GM19238 (cell line): ENCODE measurements at regions not wholly inside any gene's neighbourhood (a gene's known extent, or its start where the extent isn't known, plus 50 kb on each side); places are given as distances from the start of the nearest gene placed in this dataset.
"Not testable (repeated sequence)": the region's sequence is repeated elsewhere in the genome, so short reads cannot be mapped to it uniquely, and the experiment has no call there.

Experiments
- DNase-seq: peaks from one replicate; pipeline ENCODE4 v3.0.0; 2011; ENCODE audit warnings: low spot score; ENCODE audit not compliant: insufficient read length

DNA sequence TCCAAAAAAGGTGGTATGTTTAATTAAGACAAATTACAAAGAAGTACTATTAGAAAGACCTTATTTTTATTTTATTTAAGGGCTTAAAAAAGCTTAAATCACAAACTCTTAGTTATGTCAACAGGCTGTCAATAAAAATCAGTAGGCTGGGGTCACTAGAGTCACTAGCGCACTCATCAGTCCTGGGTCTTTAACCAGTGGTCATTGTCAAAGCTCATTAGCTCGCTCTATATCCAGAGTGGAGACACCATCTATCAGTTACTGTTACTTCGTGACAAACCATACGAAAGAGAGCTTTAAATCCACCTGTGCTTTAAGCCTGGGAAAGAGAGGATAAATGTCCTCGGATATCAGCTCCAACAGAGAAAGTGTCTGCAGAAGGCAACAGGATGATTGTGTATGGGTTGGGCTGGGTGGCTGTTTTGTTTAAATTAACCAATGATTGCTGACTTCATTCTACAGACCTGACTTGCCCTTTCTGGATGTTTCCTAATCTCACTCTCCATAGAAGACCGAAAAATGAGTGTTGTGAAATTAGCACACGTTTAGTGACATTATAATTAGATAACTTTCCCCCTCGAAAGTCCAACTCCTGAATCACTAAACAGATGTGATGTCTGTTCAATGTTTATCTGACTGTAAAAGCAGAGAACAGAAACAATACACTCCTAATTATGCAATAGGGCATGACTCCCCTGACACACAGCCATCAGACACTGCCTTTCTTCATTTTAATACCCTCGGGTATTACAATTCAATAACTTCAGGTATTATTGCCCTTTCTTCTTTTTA lies 123.6 kb upstream of the TNPO1 start:
- no peak for DNase-seq

DNA sequence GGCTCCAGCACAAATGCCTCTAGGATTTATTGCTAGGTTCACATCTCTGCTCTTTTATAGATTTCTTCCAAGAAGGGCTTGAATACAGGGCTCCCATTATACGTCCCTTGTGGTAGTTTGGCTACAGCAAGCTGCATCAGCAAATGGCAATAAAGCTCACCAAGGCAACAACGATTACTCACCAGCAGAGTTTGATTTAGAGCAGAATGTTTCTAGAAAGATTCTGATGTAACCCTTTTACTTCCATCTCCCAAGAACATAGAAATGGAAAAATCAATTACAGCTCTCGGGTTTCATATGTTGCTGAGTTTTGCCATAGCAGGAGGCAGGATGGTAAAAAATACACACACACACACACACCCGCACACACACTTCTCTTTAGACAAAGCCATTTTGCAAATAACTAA lies 124.2 kb upstream of the TNPO1 start:
- DNase-seq, result no peak

DNA sequence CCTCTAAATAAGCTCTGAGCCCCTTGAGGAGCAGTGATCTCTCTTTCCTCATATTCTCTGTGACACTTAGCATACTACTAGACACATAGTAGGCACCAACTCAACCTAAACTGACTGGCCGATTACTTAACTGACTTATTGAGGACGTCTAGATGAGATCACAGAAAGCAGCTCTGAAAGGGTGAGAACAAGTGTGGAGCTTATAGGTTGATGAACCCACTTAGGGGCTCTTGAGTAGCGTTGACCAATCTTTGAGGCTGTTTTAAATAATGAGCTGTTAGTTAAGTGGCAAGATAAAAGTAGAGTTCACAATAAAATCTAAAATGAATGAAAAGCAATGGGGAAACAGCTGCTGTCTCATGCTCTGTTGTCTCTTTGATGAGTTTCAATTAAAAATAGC lies 124.7 kb upstream of the TNPO1 start:
- no peak for DNase-seq

DNA sequence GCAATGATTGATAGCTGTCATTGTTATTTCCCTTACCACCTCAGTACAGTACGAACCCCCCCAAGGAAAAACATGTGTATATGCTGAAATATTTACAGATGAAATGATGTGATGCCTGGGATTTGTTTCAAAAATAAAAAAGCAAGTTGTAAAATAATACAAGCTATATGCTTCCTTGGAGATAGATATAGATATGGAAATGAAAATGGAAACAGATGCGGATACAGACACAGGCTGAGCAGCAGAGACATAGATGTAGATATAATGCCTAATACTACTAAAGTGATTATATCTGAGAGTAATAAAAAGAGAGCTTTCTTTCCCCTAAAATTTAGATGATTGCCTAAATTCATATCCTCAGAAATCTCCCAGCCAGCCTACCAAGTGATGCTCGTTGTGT lies 127.5 kb upstream of the TNPO1 start:
- no peak for DNase-seq

DNA sequence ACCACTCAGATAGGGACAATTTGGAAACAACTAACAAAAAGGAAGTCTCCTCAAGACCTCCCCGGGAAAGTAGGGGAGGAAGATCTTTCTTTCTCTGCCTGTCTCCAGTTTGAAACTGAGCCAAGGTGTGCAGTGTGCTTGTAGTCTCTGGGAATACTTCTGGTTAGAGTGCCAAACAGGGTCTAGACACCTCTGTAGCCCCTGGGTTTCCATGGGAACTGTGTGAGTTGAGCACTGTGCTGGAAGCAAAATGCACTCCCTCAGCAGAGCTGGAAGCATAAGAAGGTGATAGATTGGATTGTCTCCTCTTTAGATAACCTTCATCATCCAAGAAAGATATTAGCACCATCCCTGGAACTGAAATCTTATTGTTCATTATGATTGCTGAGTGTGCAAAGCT lies 129.2 kb upstream of the TNPO1 start:
- DNase-seq, result no peak

DNA sequence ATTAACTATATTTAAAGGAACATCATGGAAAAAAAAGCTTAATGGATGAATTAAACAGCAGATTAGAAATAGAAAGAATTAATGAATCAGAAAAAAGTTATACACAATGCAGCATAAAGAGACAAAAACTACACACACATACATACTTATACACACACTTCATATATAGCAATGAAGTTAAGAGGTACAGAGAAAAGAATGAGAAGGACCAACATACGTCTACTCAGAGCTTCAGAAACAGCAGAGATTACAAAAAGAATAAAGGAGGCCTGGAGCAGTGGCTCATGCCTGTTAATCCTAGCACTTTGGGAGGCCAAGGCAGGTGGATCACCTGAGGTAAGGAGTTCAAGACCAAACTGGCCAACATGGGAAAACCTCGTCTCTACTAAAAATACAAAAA lies 133.9 kb upstream of the TNPO1 start:
- DNase-seq, result no peak

DNA sequence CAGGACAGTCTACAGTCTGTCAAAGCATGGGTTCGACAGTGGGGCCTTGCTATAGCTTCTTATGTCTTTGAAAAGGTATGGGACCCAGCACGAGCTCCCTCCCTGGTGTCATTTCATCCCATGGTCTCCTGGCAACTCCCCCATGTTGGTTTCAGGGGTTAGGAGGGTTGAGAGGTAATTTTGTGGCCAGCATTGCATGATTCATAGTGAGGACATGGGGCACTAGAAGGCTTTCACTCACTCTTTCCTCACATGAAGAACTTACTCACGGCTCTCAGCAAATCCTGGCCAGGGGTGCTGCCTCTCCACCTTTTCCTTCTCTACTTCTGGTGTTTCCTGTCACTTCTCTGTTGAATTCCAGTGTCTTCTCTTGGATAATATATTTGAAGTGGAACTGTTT lies 134.7 kb upstream of the TNPO1 start:
- DNase-seq, result no peak

DNA sequence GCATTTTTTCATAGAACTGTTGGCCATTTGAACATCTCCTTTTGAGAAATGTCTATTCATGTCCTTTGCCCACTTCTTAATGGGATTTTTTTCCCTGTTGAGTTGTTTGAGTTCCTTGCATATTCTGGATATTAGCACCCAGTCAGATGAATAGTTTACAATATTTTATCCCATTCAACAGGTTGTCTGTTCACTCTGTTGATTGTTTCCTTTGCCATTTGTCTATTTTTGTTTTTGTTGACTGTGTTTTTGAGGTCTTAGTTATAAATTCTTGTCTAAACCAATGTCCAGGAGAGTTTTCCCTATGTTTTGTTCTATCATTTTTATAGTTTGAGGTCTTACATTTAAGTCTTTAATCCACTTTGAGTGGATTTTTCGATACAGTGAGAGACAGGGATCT lies 139.0 kb upstream of the TNPO1 start:
- no peak for DNase-seq

DNA sequence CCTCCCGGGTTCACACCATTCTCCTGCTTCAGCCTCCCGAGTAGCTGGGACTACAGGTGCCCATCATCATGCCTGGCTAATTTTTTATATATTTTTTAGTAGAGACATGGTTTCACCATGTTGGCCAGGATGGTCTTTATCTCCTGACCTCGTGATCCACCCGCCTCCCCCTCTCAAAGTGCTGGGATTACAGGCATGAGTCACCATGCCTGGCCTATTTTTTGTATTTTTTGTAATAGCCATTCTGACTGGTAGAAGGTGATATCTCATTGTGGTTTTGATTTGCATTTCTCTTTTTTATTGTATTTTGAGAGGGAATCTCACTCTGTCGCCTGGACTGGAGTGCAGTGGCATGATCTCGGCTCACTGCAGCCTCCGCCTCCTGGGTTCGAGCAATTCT lies 139.6 kb upstream of the TNPO1 start:
- not testable (repeated sequence) for DNase-seq

DNA sequence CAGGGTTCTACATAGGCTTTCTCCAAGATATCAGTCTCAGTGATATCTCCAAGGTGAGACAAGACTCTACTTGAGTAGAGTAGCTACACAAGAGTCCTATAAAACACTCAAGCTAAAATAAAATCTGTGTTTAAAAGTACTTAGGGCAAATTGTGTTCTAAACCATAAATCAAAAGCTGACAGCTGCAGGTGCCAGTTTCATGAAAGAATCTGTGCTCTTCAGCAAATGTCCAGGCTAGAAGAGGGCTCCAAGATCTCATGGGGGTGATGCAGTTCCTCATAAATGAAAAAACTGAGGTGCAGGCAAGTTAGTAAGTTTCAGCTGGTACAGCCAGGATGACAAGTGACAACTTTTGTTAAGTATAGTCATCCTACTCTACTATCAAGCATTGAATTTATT lies 142.8 kb upstream of the TNPO1 start:
- no peak for DNase-seq

DNA sequence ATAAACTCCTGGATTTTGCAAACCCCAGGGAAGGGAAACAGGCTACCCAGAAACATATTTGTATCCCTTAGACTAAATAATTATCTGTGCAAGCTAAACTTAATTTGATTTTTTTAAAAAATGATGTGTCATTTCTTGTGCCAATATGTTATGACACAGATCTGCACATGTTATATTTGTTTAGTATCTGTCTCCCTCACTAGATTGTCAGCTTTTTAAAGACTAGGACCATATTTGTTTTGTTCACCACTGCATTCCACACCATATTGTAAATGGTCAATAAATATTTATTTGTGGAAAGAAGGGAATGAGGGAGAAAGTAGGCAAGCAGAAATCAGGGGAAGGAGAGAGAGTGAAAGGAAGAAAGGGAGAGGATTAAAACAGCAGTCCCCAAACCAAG lies 143.3 kb upstream of the TNPO1 start:
- no peak for DNase-seq

DNA sequence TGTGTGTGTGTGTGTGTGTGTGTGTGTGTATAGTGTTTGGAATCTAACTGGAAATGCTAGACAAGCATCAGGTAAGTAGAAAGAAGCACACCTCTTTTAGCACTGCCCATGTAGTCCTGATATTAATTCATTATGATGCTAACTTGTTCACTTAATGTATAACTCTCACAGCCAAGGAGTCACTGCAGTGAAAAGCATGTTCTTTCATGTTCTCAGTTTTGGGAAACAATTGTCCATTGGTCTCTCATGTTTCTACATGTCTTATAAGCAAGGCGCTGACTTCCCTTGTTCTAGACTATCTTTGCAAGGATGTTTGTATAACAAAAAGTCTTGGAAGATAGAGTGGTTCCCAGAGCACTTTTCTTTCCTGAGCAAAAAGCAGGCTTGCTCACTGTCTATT lies 148.8 kb upstream of the TNPO1 start:
- no peak for DNase-seq

DNA sequence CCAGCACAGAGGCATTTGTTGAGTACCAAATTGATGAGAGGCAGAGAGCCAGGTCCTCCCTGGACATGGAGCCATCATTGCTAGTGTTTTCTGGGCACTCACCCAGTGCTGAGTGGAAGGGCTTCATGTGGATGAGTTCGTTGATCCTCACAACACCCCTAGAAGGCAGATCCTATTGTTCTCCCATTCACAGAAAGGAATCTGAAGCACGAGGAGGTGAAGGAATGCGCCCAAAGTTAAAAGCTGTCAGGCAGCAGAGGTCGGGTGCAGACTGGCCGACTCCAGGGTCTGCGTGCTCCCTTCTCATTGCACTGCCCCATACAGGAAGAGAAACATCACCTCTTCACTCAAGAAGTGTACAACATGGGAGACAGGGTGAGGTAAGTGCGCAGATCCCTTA lies 153.5 kb upstream of the TNPO1 start:
- DNase-seq, result no peak

DNA sequence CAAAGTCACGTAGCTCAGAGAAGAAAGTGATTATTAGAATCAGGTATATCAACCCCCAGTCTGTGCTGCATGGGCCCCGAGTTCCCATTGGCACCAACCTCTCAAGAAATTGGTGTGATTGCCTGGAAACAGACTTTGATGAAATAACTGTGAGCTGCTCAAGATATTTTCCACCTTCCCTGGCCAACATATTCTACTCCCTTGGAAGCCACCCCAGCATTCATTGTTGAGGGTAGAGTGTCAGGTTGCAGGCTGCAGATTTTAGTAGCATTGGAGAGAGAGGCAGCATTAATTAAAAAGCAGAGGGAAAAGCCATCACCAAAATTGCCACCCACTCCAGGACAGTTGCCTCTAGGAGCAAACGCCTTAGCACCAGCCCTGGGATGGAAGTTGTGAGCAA lies 154.2 kb upstream of the TNPO1 start:
- DNase-seq, result no peak

DNA sequence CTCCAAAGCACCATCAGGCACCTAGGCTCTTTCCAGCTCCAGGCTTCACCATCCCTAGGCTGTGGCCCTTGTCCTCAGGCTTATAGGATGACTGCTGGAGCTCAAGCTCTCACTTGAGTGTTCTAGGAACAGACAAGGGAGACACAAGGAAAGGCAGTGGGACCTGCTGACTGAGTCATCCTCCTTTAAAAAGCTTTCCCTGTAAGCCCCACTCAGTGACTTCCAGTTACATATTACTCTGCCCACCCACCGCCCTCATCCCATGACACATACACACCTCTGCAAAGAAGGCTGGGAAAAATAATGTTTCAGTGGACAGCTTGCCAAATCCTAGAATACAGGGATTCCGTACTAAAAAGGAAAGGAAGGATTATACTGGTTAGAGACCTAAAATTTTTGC lies 154.2 kb upstream of the ZNF366 start:
- no peak for DNase-seq

DNA sequence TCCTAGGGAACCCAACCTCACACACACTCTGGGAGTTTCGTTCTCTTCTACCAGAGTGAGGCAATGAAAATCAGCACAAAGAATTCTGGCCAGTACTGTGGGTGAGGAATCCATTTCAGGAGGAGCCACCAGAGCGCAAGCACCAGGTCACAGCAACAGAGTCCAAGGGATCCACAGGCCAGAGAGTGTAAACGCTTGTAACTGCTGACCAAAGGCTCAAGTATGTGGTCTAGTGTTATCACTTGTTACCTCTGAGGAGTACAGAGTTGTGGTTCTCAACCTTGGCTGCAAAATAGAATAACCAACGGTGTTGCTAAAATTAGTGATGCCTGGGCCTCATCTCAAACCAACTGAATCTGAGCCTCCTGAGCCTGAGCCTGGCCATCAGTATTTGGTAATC lies 152.5 kb upstream of the ZNF366 start:
- no peak for DNase-seq

DNA sequence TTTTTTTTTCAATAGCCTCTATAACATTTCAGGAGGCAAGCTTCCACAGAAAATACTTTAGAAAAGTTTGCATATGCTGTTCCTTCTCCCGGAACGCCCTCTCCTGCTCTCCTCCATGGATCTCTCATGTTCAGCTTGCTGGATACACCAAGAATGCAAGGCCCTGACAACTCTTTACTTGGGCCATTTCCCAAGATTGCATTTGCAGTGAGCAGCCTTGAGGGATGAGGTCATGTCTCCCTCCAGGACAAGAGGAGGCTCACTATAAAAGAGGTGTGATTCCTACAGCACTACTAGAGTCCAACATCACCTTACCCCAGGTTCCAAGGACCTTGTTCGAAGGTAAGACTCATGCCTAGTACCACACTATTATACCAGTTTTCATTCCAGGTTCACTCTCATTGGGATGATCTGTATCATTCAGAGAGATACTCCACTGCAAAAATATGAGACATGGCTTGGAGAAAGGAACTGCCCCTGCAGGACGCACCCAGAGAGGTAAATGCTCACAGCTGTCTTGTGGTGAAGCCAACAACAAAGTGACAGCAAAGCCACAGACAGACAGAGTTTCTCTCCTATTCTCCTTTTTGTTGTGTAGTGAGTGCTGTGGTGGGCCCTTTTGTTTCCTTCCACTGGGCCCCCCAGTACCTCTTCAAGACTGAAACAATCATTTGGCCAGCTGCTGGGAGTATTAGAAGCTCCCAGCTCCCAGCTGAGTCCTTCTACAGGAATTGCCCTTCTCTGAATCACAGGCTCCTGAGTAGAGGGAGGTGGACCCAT lies 151.7 kb upstream of the ZNF366 start:
- DNase-seq, result no peak

DNA sequence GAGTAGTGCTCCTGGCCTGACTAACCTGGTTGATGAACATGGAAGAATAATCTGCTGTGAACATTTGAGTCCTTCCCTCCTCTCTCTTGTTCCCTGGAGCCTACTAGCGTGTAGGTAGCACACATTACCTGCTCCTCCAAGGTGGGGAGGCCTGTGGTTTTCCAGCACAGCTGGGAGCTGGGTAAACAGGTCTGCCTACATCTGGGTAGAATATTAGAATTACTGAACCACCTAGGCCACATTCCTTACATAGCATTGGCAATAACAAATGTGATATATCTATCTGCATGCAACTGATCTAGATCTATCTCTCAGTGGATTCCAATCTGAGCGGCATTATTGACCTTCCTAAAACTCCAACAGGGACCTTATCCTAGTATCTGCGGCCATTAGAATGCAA lies 151.0 kb upstream of the ZNF366 start:
- DNase-seq, result no peak

DNA sequence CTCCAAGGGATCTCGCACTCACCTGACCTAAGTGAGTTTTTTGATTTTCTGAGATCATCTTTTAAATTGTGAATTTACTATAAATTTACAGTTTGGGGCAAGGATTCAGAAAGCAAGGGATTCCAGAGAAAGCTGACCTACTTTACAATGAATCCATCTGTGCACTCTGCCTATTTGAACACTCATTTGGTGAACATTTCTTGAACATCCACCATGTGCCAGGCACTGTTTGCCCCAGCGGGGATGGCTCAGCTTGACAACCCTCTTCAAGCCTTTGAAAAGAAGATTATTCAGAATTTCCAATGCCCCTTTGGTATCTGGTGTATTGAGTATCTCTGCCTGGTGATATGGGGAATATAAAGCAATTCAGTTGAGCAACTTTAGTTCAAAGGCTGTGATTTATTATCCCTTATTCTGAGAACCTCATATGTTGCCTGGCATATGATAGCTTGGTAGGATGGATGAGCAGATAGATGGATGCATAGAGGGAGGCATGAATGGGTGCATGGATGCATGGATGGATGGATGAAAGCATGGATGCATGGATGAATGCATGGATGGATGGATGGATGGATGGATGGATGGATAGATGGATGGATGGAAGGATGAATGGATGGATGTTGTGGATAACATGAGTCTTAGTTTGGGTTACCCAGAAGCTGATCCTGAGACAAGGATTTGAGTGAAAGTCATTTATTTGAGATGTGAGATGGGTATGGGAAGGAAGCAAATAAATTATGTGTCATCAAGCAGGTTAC lies 149.7 kb upstream of the ZNF366 start:
- DNase-seq, result no peak

DNA sequence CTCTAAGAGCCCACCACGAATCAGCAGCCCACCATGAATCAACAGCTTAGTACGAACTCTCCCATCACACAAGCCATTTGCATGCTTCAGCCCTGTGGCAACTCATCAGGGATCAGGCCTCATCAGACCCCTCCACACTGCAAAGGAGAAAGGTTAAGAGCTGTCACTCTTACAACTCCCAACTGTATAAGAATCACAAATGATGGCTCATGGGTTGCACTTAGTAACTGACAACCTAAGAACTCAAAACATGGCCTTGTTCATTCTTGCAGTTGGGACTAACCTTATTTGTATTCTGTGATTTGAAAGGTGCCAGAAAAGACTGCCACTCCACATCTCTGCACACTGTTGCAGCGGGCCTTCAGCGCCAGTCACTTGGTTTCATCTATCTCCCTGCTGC lies 149.1 kb upstream of the ZNF366 start:
- no peak for DNase-seq

DNA sequence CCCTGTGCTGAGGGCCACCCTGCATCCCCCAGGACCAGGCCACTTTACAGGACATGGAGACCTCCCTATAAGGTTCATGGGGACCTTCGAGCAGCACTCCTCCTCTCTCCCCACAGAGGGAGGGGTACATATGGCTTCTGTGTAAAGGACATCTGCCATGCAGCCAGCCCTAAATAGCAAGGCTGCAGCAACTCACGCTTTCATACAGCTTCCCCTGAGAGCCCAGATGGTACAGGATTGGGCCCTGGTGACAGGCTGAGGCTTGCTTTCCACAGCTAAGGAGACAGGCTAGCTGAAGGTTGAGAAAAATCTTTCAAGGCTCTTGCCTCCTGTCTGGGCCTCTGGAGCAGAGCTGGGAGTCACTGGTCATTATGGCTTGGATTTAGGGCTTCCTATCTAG lies 147.0 kb upstream of the ZNF366 start:
- DNase-seq, result no peak

DNA sequence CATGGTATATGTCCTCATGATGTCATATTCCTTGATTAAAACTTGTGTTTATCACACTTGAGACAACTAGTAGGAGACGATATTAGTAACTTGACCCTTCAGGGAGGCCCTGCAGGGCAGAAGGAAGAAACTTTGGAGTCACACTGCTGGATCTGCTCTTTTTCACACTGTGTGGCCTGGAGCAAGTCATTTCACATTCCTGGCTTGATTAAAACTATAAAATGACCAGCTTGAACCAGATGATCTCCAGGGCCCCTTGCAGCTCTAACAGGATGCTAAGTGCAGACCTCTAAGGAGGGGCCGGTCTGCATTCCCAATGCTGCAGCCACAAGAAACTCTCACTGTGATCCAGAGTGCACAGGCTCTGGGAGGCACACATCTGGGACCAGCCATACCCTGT lies 146.4 kb upstream of the ZNF366 start:
- no peak for DNase-seq
